ENCODE measurements at regions not wholly inside any gene's neighbourhood (a gene's known extent, or its start where the extent isn't known, plus 50 kb on each side); places are given as distances from the start of the nearest gene placed in this dataset.

DNA sequence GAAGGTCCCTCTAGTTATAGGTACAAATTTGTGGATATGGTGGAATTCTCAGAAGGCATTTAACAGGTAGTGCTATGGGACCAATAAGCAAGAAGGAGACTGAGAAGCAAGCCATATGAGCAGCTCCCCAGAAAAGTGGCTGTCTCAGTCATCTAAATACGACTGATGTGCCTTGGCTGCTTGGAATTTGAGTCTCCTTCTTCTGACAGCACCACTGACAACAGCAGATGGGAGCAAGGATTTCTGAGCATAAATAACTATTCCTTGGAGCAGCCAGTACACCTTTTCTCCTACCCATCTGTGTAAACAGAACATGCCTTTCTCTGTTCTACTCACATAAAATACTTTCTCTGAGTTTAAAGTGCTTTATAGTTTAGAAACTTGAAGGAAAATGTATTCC, 196.2 kb downstream of the GABRG1 start:
- Mint-ChIP-seq H3K27me3 (no peaks in the 10 kb centered on the region), H3K4me1 (no peaks in the 10 kb centered on the region), H3K9me3 (peaks cover 0 to 10% (median 4%) of the 10 kb centered on the region in 5 donors), H3K36me3 (no peaks in the 10 kb centered on the region), H3K27ac (no peak overlapping the region), H3K4me3 (no peak overlapping the region)
- Histone ChIP-seq H3K9me3 (ENCODE audit: low read length) (no peaks in the 10 kb centered on the region), H3K36me3 (ENCODE audit: insufficient read depth, low read length) (no peaks in the 10 kb centered on the region), H3K27me3 (ENCODE audit: insufficient read depth, low read length, poor library complexity, severe bottlenecking) (no peaks in the 10 kb centered on the region), H3K4me3 (ENCODE audit: low read length) (no peak overlapping the region), H3K27ac (ENCODE audit: low read depth, low read length) (no peak overlapping the region), H3K4me1 (ENCODE audit: insufficient read depth, low read length) (no peaks in the 10 kb centered on the region)
- ChIA-PET CTCF (no interaction called here), POLR2A (no interaction called here)
- DNase-seq, result no peak

DNA sequence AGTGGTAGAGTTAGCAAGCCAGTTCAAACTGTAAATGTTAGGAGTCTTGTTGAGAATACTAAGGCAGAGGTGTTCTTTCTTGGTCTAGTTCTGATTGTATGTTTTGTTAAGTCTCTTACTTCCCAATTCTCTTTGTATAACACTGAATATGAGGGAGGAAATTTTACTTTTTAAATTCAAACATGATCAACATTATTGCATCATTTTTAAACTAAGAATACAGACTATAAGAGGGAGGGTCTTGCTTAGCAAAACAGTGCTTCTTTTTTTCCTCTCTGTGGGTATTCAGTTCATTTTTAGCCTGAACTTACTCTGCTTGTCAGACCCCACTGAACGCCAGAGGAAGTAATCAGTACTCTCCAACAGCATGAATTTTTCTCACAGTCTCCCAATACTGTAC, 198.0 kb downstream of the GABRG1 start:
- no peaks in the 10 kb centered on the region for H3K27me3 ChIP-seq (ENCODE audit: insufficient read depth, low read length, poor library complexity, severe bottlenecking)
- ChIA-PET POLR2A (no interaction called here), CTCF (no interaction called here)
- H3K4me1 Mint-ChIP-seq, result no peaks in the 10 kb centered on the region
- H3K4me3 ChIP-seq (ENCODE audit: low read length), result no peak overlapping the region
- peaks cover 0 to 10% (median 3%) of the 10 kb centered on the region in 5 donors for H3K9me3 Mint-ChIP-seq
- no peak overlapping the region for H3K27ac ChIP-seq (ENCODE audit: low read depth, low read length)
- no peaks in the 10 kb centered on the region for H3K27me3 Mint-ChIP-seq
- no peaks in the 10 kb centered on the region for H3K36me3 ChIP-seq (ENCODE audit: insufficient read depth, low read length)
- no peaks in the 10 kb centered on the region for H3K4me1 ChIP-seq (ENCODE audit: insufficient read depth, low read length)
- H3K9me3 ChIP-seq (ENCODE audit: low read length), result no peaks in the 10 kb centered on the region
- no peak for DNase-seq
- no peak overlapping the region for H3K4me3 Mint-ChIP-seq
- H3K27ac Mint-ChIP-seq, result no peak overlapping the region
- H3K36me3 Mint-ChIP-seq, result no peaks in the 10 kb centered on the region

DNA sequence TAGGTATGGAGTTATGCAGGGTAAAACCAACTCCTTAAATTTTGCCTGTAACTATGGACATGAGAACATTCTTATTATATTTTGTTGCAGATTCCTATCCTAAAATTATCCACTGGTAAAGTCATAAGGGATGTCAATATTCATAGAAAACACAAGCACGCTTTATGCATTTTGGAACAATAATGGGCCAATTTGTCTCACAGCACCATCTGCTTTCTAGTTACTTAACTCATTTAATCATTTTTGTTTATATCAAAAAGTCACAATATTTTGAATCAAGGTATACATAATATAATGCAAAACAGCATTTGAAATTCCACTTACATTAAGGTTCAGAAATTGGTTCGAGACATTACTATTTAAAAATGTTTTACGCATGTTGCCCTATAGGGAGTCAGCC, 203.0 kb downstream of the GABRG1 start:
- H3K27ac Mint-ChIP-seq, result no peak overlapping the region
- Histone ChIP-seq H3K27me3 (ENCODE audit: insufficient read depth, low read length, poor library complexity, severe bottlenecking) (no peaks in the 10 kb centered on the region), H3K9me3 (ENCODE audit: low read length) (no peaks in the 10 kb centered on the region), H3K27ac (ENCODE audit: low read depth, low read length) (no peak overlapping the region), H3K4me1 (ENCODE audit: insufficient read depth, low read length) (no peaks in the 10 kb centered on the region), H3K36me3 (ENCODE audit: insufficient read depth, low read length) (no peaks in the 10 kb centered on the region), H3K4me3 (ENCODE audit: low read length) (no peak overlapping the region)
- POLR2A ChIA-PET, result no interaction called here
- H3K27me3 Mint-ChIP-seq, result no peaks in the 10 kb centered on the region
- peaks cover 2 to 13% (median 5%) of the 10 kb centered on the region in 5 donors for H3K9me3 Mint-ChIP-seq
- CTCF ChIA-PET, result no interaction called here
- no peak overlapping the region for H3K4me3 Mint-ChIP-seq
- DNase-seq, result no peak
- no peaks in the 10 kb centered on the region for H3K4me1 Mint-ChIP-seq
- H3K36me3 Mint-ChIP-seq, result no peaks in the 10 kb centered on the region

DNA sequence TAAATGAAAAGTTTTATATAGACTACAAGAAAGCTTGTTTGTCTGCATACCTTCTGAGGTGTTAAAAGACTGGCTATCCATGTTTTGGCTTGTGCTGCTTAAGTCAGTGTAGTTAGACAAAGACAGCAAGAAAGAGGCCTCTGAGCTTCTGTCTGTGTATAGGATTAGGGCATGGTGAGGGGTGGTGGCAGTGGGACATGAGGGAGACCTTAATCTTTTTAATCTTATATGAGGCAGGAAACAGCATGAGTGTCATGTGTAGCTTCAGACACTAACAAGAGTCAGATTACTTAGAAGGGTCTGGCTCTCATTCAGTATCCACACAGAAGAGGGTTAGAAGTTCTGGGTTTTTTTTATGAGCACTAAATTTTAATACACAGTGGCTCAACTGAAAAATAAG, 213.3 kb downstream of the GABRG1 start:
- no peaks in the 10 kb centered on the region for H3K27me3 Mint-ChIP-seq
- no peak overlapping the region for H3K27ac Mint-ChIP-seq
- Histone ChIP-seq H3K36me3 (ENCODE audit: insufficient read depth, low read length) (no peaks in the 10 kb centered on the region), H3K9me3 (ENCODE audit: low read length) (no peaks in the 10 kb centered on the region), H3K4me1 (ENCODE audit: insufficient read depth, low read length) (no peaks in the 10 kb centered on the region), H3K27ac (ENCODE audit: low read depth, low read length) (no peak overlapping the region), H3K27me3 (ENCODE audit: insufficient read depth, low read length, poor library complexity, severe bottlenecking) (no peaks in the 10 kb centered on the region), H3K4me3 (ENCODE audit: low read length) (no peak overlapping the region)
- DNase-seq, result no peak
- CTCF ChIA-PET, result no interaction called here
- no peak overlapping the region for H3K4me3 Mint-ChIP-seq
- POLR2A ChIA-PET, result no interaction called here
- H3K9me3 Mint-ChIP-seq, result peaks cover 4 to 22% (median 9%) of the 10 kb centered on the region in 5 donors
- H3K36me3 Mint-ChIP-seq, result no peaks in the 10 kb centered on the region
- no peaks in the 10 kb centered on the region for H3K4me1 Mint-ChIP-seq

DNA sequence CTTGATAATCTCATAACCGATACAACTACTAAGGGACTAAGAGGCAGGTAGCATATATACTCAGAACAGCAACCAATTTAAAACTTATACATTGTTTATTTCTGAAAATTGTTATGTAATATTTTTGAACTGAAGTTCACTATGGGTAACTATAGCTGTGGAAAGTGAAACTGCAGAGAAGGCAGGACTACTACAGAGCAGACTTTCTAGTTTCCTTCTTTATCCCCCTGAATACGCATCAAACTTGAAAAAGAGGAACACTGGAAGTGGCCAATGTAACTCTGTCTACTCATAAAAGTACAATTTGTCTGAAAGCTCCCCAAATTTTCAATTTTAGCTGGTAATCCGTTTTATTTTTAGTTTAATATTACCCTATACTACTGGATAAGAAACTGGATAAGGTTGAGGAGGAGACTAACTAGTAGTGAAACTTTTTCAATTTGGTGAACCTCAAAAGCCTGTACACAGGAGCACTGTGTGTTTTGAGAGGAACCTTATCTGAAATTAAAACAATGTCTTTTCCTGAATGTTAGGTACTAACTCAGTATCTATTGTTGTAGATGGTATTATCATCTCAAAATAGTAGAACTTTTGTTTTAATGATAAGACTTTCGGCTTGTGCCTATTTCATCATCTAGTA, 225.8 kb downstream of the GABRG1 start:
- Histone ChIP-seq H3K4me1 (ENCODE audit: insufficient read depth, low read length) (no peaks in the 10 kb centered on the region), H3K36me3 (ENCODE audit: insufficient read depth, low read length) (no peaks in the 10 kb centered on the region), H3K4me3 (ENCODE audit: low read length) (no peak overlapping the region), H3K27me3 (ENCODE audit: insufficient read depth, low read length, poor library complexity, severe bottlenecking) (no peaks in the 10 kb centered on the region), H3K27ac (ENCODE audit: low read depth, low read length) (no peak overlapping the region), H3K9me3 (ENCODE audit: low read length) (no peaks in the 10 kb centered on the region)
- no peak for DNase-seq
- no peaks in the 10 kb centered on the region for H3K36me3 Mint-ChIP-seq
- H3K4me1 Mint-ChIP-seq, result no peaks in the 10 kb centered on the region
- H3K4me3 Mint-ChIP-seq, result no peak overlapping the region
- H3K27ac Mint-ChIP-seq, result no peak overlapping the region
- POLR2A ChIA-PET, result no interaction called here
- CTCF ChIA-PET, result no interaction called here
- no peaks in the 10 kb centered on the region for H3K27me3 Mint-ChIP-seq
- peaks cover 0 to 23% (median 9%) of the 10 kb centered on the region in 5 donors for H3K9me3 Mint-ChIP-seq

DNA sequence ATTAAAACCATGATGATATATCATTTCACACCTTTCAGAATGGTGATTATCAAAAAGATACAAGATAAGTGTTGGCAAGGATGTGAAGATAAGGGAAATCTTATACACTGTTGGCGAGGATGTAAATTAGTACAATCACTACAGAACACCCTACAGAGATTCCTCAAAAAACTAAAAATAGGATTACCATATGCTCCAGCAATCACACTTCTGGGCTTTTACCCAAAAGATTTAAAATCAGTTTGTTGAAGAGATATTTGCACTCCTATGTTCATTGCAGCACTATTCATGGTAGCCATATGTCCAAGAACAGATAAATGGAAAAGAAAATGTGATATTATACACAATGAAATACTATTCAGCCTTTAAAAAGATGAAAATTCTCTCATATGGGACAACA, 240.4 kb downstream of the GABRG1 start:
- Histone ChIP-seq H3K27ac (ENCODE audit: low read depth, low read length) (no peak overlapping the region), H3K36me3 (ENCODE audit: insufficient read depth, low read length) (no peaks in the 10 kb centered on the region), H3K4me3 (ENCODE audit: low read length) (no peak overlapping the region), H3K27me3 (ENCODE audit: insufficient read depth, low read length, poor library complexity, severe bottlenecking) (no peaks in the 10 kb centered on the region), H3K4me1 (ENCODE audit: insufficient read depth, low read length) (no peaks in the 10 kb centered on the region), H3K9me3 (ENCODE audit: low read length) (no peaks in the 10 kb centered on the region)
- Mint-ChIP-seq H3K36me3 (no peaks in the 10 kb centered on the region), H3K27me3 (no peaks in the 10 kb centered on the region), H3K4me3 (no peak overlapping the region), H3K27ac (no peak overlapping the region), H3K9me3 (peaks cover 12 to 56% (median 20%) of the 10 kb centered on the region in 5 donors), H3K4me1 (no peaks in the 10 kb centered on the region)
- ChIA-PET POLR2A (no interaction called here), CTCF (no interaction called here)
- DNase-seq, result no peak

DNA sequence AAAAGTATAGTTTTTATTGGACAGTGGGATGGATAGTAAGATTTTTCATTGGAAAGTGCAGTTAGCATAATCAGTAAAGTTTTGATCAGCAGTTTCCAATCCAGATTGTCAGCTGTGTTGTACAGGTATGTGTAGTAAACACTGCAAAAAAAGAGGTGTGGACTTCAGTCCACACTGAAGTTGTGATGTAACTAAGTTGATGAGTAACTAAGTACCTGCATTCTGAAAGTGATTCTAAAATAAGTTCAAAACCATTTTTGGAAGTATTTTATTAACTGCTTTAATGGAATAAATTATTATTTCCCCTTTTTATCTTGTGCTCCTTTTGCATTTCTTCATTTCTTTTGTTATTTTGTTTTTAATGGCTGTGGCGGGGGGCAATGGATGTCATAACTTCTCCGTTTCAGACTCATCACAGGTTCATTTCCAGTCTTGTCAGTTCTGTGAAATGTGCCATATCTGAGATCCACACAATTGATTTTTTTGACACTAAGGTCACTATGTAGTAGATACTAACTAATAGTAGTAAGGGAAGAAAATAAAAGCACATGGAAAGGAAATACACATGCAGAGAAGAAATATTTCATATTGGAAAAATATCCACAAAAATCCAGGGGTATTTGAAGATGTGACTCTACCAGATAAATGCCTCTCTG, 247.5 kb downstream of the GABRG1 start:
- ChIA-PET POLR2A (no interaction called here), CTCF (no interaction called here)
- Mint-ChIP-seq H3K4me1 (no peaks in the 10 kb centered on the region), H3K27ac (no peak overlapping the region), H3K4me3 (no peak overlapping the region), H3K36me3 (no peaks in the 10 kb centered on the region), H3K27me3 (no peaks in the 10 kb centered on the region), H3K9me3 (peaks cover 4 to 16% (median 9%) of the 10 kb centered on the region in 5 donors)
- Histone ChIP-seq H3K4me3 (ENCODE audit: low read length) (no peak overlapping the region), H3K27ac (ENCODE audit: low read depth, low read length) (no peak overlapping the region), H3K9me3 (ENCODE audit: low read length) (no peaks in the 10 kb centered on the region), H3K4me1 (ENCODE audit: insufficient read depth, low read length) (no peaks in the 10 kb centered on the region), H3K27me3 (ENCODE audit: insufficient read depth, low read length, poor library complexity, severe bottlenecking) (no peaks in the 10 kb centered on the region), H3K36me3 (ENCODE audit: insufficient read depth, low read length) (no peaks in the 10 kb centered on the region)
- no peak for DNase-seq

DNA sequence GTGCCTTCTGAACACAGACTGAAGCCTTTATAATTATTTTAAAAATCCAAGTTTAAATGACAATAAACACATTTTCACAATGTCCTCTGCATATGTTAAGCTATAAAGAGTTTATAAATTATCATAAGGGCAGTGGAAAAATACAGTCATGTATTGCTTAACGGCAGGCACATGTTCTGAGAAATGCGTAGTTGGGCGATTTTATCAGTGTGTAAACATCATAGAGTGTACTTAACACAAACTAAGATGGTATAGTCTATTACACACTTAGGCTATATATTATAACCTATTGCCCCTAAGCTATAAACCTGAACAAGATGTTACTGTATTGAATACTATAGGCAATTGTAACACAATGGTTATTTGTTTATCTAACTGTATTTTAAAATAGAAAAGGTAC, 254.7 kb downstream of the GABRG1 start:
- Mint-ChIP-seq H3K27me3 (no peaks in the 10 kb centered on the region), H3K9me3 (peaks cover 4 to 34% (median 10%) of the 10 kb centered on the region in 5 donors), H3K36me3 (peaks cover 0 to 3% (median 0%) of the 10 kb centered on the region in 3 donors), H3K27ac (no peak overlapping the region), H3K4me1 (no peaks in the 10 kb centered on the region), H3K4me3 (no peak overlapping the region)
- no peak overlapping the region for H3K4me3 ChIP-seq (ENCODE audit: low read length)
- no peak overlapping the region for H3K27ac ChIP-seq (ENCODE audit: low read depth, low read length)
- no peak for DNase-seq
- no peaks in the 10 kb centered on the region for H3K36me3 ChIP-seq (ENCODE audit: insufficient read depth, low read length)
- CTCF ChIA-PET, result no interaction called here
- no peaks in the 10 kb centered on the region for H3K27me3 ChIP-seq (ENCODE audit: insufficient read depth, low read length, poor library complexity, severe bottlenecking)
- POLR2A ChIA-PET, result no interaction called here
- no peaks in the 10 kb centered on the region for H3K9me3 ChIP-seq (ENCODE audit: low read length)
- H3K4me1 ChIP-seq (ENCODE audit: insufficient read depth, low read length), result no peaks in the 10 kb centered on the region

All from CD8-positive, alpha-beta memory T cell (primary cell).